ENCODE measurements at regions not wholly inside any gene's neighbourhood (a gene's known extent, or its start where the extent isn't known, plus 50 kb on each side); places are given as distances from the start of the nearest gene placed in this dataset.

DNA sequence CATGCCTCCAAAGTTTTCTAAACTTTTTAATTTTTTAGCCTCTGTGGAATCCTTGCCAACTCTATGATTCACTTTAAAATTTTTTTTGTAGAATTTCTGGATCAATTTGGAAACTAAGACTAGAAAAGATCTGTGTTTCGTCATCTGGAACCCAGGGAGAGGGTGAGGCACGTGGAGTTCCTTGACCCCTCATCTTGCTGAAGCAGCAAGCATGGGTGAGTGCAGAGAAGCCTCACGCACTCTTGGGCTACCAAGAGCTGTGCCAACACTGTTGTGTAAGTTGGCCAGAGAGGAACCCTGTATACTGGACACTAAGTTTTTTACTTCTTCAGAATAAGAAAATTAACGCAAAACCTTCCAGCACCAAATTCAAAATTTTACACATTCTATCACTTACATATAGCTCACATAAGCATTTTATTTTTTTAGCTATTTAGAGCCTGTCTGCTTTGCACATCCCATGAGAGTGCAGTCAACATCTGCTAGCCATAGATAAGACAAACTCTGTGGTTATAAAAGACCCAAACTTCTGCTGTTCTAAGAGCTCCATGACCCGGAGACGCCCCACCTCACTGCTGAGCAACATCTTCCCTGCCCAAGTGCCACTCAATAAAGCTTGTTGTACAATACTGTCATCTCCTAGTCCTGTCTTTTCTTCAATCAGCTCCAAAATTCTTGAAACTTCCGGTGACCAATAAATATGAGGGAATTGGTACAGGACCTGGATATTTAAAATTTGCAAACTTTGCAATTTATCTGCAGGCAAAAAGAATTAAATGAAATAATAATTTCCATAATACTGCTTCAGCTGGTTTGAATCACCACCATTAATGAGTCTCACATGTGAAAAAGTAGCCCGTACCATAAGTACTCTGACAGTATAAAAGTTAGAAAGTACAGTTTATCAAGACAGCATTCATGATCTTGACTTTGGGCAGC lies 69.7 kb upstream of the ADCY2 start:
- no peak for DNase-seq
- no peaks in the 10 kb centered on the region for H3K9me3 Mint-ChIP-seq
- H3K4me1 Mint-ChIP-seq, result no peaks in the 10 kb centered on the region
- H3K27me3 Mint-ChIP-seq, result no peaks in the 10 kb centered on the region
- TF ChIP-seq, protein P1, sequence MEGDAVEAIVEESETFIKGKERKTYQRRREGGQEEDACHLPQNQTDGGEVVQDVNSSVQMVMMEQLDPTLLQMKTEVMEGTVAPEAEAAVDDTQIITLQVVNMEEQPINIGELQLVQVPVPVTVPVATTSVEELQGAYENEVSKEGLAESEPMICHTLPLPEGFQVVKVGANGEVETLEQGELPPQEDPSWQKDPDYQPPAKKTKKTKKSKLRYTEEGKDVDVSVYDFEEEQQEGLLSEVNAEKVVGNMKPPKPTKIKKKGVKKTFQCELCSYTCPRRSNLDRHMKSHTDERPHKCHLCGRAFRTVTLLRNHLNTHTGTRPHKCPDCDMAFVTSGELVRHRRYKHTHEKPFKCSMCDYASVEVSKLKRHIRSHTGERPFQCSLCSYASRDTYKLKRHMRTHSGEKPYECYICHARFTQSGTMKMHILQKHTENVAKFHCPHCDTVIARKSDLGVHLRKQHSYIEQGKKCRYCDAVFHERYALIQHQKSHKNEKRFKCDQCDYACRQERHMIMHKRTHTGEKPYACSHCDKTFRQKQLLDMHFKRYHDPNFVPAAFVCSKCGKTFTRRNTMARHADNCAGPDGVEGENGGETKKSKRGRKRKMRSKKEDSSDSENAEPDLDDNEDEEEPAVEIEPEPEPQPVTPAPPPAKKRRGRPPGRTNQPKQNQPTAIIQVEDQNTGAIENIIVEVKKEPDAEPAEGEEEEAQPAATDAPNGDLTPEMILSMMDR (IDR thresholded peaks at IDR 0.05), result no peak
- H3K4me3 Mint-ChIP-seq, result no peak overlapping the region
- no peak for ATAC-seq (ENCODE audit: low read depth)
- intact Hi-C loops (cut with micrococcal nuclease), result no loop called here
- H3K36me3 Mint-ChIP-seq (ENCODE audit: low read depth), result no peaks in the 10 kb centered on the region
- CTCF ChIA-PET, result no interaction called here
- H3K27ac Mint-ChIP-seq, result no peak overlapping the region
- POLR2A ChIA-PET, result no interaction called here

DNA sequence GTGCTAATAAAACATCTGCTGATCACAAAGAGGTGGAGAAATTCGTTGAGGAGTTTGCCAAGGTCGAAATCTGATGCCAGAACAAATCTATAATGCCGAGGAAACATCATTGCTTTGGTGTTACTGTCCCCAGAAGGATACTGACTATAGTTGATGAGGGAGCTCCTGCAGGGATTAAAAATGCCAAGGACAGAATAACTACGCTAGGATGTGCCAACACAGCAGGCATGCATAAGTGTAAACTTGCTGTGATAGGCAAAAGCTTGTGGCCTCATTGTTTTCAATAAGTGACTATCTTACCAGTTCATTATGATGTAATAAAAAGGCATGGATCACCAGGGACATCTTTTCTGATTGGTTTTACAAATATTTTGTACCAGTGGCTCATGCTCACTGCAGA lies 66.8 kb upstream of the ADCY2 start:
- POLR2A ChIA-PET, result no interaction called here
- Mint-ChIP-seq H3K27me3 (no peaks in the 10 kb centered on the region), H3K36me3 (ENCODE audit: low read depth) (no peaks in the 10 kb centered on the region), H3K9me3 (no peaks in the 10 kb centered on the region), H3K4me3 (no peak overlapping the region), H3K27ac (no peak overlapping the region), H3K4me1 (no peaks in the 10 kb centered on the region)
- intact Hi-C loops (cut with micrococcal nuclease), result no loop called here
- ATAC-seq (ENCODE audit: low read depth) (no peak), DNase-seq (no peak)
- TF ChIP-seq, protein P1 (IDR thresholded peaks at IDR 0.05), result no peak
- CTCF ChIA-PET, result no interaction called here

DNA sequence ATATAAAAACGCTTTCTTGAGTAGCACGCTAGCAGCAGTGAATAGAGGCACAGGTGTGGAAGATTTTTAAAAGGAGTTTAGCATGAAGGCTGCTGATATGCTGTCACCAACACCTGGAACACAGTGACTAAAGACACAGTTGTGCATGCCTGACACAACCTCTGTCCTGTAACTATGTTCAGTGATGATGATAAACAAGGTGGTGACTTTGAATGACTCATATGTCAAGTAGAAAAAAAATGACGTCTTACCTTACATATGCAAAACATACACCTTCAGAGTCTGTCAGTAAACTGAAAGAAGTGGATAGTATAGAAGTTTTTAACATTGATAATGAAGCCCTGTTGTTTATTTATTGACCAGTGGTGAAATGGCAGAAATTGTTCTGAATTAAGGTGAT lies 66.2 kb upstream of the ADCY2 start:
- DNase-seq (no peak), ATAC-seq (ENCODE audit: low read depth) (no peak)
- no peak overlapping the region for H3K27ac Mint-ChIP-seq
- no peaks in the 10 kb centered on the region for H3K9me3 Mint-ChIP-seq
- H3K27me3 Mint-ChIP-seq, result no peaks in the 10 kb centered on the region
- intact Hi-C loops (cut with micrococcal nuclease), result no loop called here
- TF ChIP-seq, protein P1 (IDR thresholded peaks at IDR 0.05), result no peak
- H3K36me3 Mint-ChIP-seq (ENCODE audit: low read depth), result no peaks in the 10 kb centered on the region
- no peak overlapping the region for H3K4me3 Mint-ChIP-seq
- CTCF ChIA-PET, result no interaction called here
- POLR2A ChIA-PET, result no interaction called here
- no peaks in the 10 kb centered on the region for H3K4me1 Mint-ChIP-seq

DNA sequence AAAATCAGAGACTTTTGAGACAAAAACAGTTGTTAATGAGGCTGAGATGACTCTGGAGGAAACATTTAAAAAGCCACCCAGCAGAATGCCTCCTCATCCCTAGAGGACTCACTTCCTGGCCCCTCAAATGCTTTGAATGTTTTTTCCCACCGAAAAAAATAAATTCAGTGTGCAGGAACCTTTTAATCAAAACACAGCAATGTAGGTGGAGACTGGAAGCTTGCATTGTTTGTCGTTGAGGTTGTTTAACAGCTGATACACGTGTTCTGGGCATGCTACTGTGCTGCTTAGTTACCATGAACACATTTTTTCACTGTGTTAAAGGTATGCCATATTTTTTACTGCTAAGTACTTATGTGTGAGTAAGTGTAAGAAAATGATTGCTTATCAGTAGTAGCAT lies 65.7 kb upstream of the ADCY2 start:
- POLR2A ChIA-PET, result no interaction called here
- no peak overlapping the region for H3K27ac Mint-ChIP-seq
- no peaks in the 10 kb centered on the region for H3K36me3 Mint-ChIP-seq (ENCODE audit: low read depth)
- H3K9me3 Mint-ChIP-seq, result no peaks in the 10 kb centered on the region
- intact Hi-C loops (cut with micrococcal nuclease), result no loop called here
- no peak overlapping the region for H3K4me3 Mint-ChIP-seq
- no peaks in the 10 kb centered on the region for H3K4me1 Mint-ChIP-seq
- TF ChIP-seq, protein P1 (IDR thresholded peaks at IDR 0.05), result no peak
- CTCF ChIA-PET, result no interaction called here
- DNase-seq (no peak), ATAC-seq (ENCODE audit: low read depth) (no peak)
- no peaks in the 10 kb centered on the region for H3K27me3 Mint-ChIP-seq

DNA sequence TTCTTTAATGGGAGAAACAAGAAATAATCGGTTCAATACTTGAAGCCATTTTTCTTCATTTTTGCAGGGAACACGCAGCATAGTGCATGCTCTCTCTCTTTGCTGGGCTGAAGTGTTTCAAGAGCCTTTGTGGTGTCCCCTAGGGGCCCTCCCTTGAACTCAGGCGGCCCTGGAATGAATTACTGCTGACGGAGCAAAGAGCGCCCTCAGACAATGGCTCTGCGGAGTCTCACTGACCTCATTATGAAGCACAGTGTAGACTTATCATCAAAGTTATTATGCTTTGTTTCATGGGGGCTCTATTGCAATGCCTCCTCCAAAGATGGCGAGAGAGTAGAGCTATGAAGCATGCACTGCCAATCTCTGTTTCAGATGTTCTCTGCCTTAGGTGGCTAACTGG lies 64.8 kb upstream of the ADCY2 start:
- Mint-ChIP-seq H3K36me3 (ENCODE audit: low read depth) (no peaks in the 10 kb centered on the region), H3K27ac (no peak overlapping the region), H3K9me3 (no peaks in the 10 kb centered on the region), H3K4me3 (no peak overlapping the region), H3K4me1 (no peaks in the 10 kb centered on the region), H3K27me3 (no peaks in the 10 kb centered on the region)
- ATAC-seq (ENCODE audit: low read depth), result no peak
- DNase-seq, result no peak
- intact Hi-C loops (cut with micrococcal nuclease), result no loop called here
- TF ChIP-seq, protein P1 (IDR thresholded peaks at IDR 0.05), result no peak
- ChIA-PET POLR2A (no interaction called here), CTCF (no interaction called here)
